Adrenal gland (tissue), 9 donors: ENCODE measurements at regions not wholly inside any gene's neighbourhood (a gene's known extent, or its start where the extent isn't known, plus 50 kb on each side); places are given as distances from the start of the nearest gene placed in this dataset.

Experiments
- DNase-seq, 7 donors: peaks; one replicate each; pipeline ENCODE4 v3.0.0-alpha.2; 2019 to 2020
- H3K27ac ChIP-seq, 5 donors: fragments of 200-600 bp; sonication (generic) in 4 of 5; 1 replicate in 3 of 5; 2 replicates in 2 of 5; pipeline versions ENCODE4 v1.5.1 to v1.8.0; 2016 to 2020; ENCODE audit warnings: mild to moderate bottlenecking in 1 of 5
- H3K27me3 ChIP-seq: fragments of 200-600 bp; 2 replicates; pipeline ENCODE4 v1.8.0; 2021
- H3K36me3 ChIP-seq, 2 donors: fragments of 200-600 bp; replicated peaks in 1 of 2; 1 replicate in 1 of 2; 2 replicates in 1 of 2; pipeline versions ENCODE4 v1.5.1 to v1.8.0; 2018 to 2022
- H3K4me1 ChIP-seq, 2 donors: fragments of 200-600 bp; replicated peaks in 1 of 2; 1 replicate in 1 of 2; 2 replicates in 1 of 2; pipeline versions ENCODE4 v1.5.1 to v1.8.0; 2018 to 2021
- H3K4me3 ChIP-seq, 4 donors: fragments of 200-600 bp; sonication (generic) in 3 of 4; one replicate each; pipeline ENCODE4 v1.5.1; 2016 to 2018
- H3K9me3 ChIP-seq, 3 donors: fragments of 200-600 bp; sonication (generic) in 1 of 3; replicated peaks in 1 of 3; 1 replicate in 2 of 3; 2 replicates in 1 of 3; pipeline versions ENCODE4 v1.5.1 to v1.8.0; 2016 to 2021
- POLR2A ChIP-seq, 2 donors: fragments of 450-650 bp; IDR thresholded peaks; one replicate each; pipeline ENCODE4 v1.6.1; 2017; ENCODE audit warnings: antibody characterized with exemption in 2 of 2, mild to moderate bottlenecking in 2 of 2, moderate library complexity in 1 of 2
- WGBS, 4 donors: extraction: QIAGEN DNeasy Blood & Tissue Kit in 2 of 4; methylation state at CpG; one replicate each; pipeline versions ENCODE4 v1.1.5 to v1.1.7; 2013 to 2017; 5-methylcytosine and 5-hydroxymethylcytosine counted together
- intact Hi-C, 2 donors: fragments of 100-400 bp; cut with DNase I; formaldehyde crosslinking; loops; one replicate each; pipeline versions ENCODE4 v1.14.1 to v1.15.0; 2022 to 2023
- TF ChIP-seq, protein P1 (sequence below), 6 experiments: fragments of 450-650 bp in 4 of 6; fragments of 200-600 bp in 2 of 6; sonication (generic) in 1 of 6; IDR thresholded peaks; 1 replicate in 5 of 6; 2 replicates in 1 of 6; pipeline versions ENCODE4 v1.5.1 to v1.8.0; 2016 to 2021; ENCODE audit warnings: antibody characterized with exemption in 6 of 6, mild to moderate bottlenecking in 2 of 6, moderate library complexity in 1 of 6
- donor health status: healthy with polysubstance abuse.
- donor health status: Bipolar disorder and iron deficiency.
- donor health status: DM: yes; HTN: yes; CAD: no.
- donor health status: DM: no; HTN: no; CAD: no.
- donor health status: DM: no; HTN: no; CAD: no.

DNA sequence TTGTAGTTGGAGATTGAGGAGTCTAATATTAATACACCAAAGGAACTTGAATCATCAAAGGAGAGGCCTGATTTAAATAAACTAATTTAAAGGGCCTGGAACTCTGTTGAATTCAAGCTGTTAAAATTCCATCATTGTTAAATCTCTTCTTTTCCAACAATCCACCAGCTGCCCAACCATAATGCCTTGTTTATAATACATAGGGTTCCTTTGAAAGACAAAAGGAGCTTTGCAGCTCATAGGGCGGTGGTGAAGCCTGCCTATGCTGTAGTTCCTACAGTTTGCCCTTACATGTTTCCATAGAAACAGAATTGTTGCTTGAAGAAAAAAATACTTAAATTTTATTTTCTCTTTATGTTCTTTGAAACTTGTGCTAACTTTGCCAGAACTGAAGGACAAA, 102.8 kb downstream of the GLUD2 start:
- no peak for TF ChIP-seq POLR2A (IDR thresholded peaks at IDR 0.05)
- TF ChIP-seq, protein P1, sequence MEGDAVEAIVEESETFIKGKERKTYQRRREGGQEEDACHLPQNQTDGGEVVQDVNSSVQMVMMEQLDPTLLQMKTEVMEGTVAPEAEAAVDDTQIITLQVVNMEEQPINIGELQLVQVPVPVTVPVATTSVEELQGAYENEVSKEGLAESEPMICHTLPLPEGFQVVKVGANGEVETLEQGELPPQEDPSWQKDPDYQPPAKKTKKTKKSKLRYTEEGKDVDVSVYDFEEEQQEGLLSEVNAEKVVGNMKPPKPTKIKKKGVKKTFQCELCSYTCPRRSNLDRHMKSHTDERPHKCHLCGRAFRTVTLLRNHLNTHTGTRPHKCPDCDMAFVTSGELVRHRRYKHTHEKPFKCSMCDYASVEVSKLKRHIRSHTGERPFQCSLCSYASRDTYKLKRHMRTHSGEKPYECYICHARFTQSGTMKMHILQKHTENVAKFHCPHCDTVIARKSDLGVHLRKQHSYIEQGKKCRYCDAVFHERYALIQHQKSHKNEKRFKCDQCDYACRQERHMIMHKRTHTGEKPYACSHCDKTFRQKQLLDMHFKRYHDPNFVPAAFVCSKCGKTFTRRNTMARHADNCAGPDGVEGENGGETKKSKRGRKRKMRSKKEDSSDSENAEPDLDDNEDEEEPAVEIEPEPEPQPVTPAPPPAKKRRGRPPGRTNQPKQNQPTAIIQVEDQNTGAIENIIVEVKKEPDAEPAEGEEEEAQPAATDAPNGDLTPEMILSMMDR (IDR thresholded peaks at IDR 0.05): no peak
- WGBS, 4 donors: 46 to 89% (median 72%) methylated on average over 1 of the region's 1 CpG
- intact Hi-C loops: no loop called here
- Histone ChIP-seq H3K36me3 (no peaks in the 10 kb centered on the region), H3K9me3 (no peaks in the 10 kb centered on the region), H3K4me1 (no peaks in the 10 kb centered on the region), H3K27me3 (no peaks in the 10 kb centered on the region), H3K4me3 (no peak overlapping the region), H3K27ac (no peak overlapping the region)
- no peak for DNase-seq

DNA sequence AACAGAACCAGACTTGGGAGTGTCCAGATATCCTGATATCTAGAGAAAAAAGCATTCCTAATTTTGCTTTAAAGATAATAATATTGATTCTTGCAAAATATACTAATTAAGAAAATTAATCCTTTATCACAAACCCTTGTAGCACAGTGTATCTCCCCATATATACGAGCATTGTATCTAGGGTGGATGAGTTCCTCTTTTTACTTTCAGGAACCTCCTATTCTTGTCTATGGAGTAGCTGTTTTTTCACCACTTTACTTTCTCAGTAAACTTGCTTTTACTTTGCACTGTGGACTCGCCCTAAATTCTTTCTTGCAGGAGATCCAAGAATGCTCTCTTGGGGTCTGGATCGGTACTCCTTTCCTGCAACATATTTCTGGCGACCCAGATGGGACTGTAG, 103.9 kb downstream of the GLUD2 start:
- intact Hi-C loops: no loop called here
- DNase-seq: no peak
- H3K9me3 ChIP-seq: no peaks in the 10 kb centered on the region
- no peaks in the 10 kb centered on the region for H3K27me3 ChIP-seq
- H3K27ac ChIP-seq: no peak overlapping the region
- no peaks in the 10 kb centered on the region for H3K36me3 ChIP-seq
- no peaks in the 10 kb centered on the region for H3K4me1 ChIP-seq
- no peak overlapping the region for H3K4me3 ChIP-seq
- TF ChIP-seq, protein P1 (IDR thresholded peaks at IDR 0.05): no peak
- TF ChIP-seq POLR2A (IDR thresholded peaks at IDR 0.05): no peak
- WGBS, 4 donors: 63 to 79% (median 65%) methylated on average over 4 of the region's 4 CpGs

DNA sequence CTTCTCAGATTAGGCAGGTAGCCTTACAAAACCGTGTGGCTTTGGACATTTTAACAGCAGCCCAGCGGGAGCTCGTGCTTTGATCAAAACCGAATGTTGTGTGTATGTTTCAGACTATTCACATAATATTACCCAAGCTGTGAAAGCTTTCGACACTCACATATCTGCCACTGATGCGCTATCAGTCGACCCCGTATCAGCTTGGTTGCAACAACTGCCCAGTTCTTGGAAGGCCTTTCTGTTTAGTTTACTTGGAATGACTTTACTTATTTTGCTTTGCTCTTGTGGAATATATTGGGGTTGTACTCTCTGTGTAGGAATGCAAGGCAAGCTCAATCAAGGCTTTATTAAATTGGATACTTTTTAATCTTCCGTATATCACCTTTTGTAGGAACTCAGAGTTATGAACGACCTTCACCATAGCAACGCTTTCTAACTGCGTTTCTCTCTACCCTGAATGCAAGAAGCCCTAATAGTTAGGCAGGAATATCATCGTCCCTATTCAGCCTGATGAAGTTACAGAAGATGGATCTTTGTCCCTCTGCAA, 107.5 kb downstream of the GLUD2 start:
- no peaks in the 10 kb centered on the region for H3K36me3 ChIP-seq
- no peak for TF ChIP-seq POLR2A (IDR thresholded peaks at IDR 0.05)
- TF ChIP-seq, protein P1 (IDR thresholded peaks at IDR 0.05): no peak
- 74 to 89% (median 82%) methylated on average over 11 to 13 of the region's 13 CpGs for WGBS, 4 donors
- intact Hi-C loops: no loop called here
- H3K4me1 ChIP-seq: no peaks in the 10 kb centered on the region
- no peaks in the 10 kb centered on the region for H3K9me3 ChIP-seq
- H3K27ac ChIP-seq: no peak overlapping the region
- DNase-seq: no peak
- H3K27me3 ChIP-seq: no peaks in the 10 kb centered on the region
- no peak overlapping the region for H3K4me3 ChIP-seq

DNA sequence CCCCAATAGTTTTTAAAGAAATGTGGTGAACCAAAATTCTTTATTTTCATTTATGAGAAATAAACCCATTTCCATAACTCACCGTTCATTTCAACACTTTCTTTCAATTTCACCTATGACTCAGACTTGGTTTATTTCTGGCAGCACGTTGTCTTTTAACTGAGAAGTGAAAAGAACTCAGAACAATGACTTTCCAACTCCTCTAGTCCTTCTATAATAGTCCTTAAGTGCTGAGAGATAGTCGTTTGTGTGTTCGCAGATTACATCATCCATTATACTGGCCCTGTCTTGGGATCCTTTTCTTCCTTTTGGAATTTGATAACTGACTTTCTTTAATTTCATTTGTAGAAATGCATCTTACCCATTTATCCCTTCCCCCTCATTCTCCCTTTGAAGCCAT, 113.6 kb downstream of the GLUD2 start:
- H3K36me3 ChIP-seq: no peaks in the 10 kb centered on the region
- no peak overlapping the region for H3K27ac ChIP-seq
- DNase-seq: no peak
- TF ChIP-seq, protein P1 (IDR thresholded peaks at IDR 0.05): no peak
- no peak for TF ChIP-seq POLR2A (IDR thresholded peaks at IDR 0.05)
- H3K4me1 ChIP-seq: no peaks in the 10 kb centered on the region
- intact Hi-C loops: no loop called here
- H3K4me3 ChIP-seq: no peak overlapping the region
- H3K27me3 ChIP-seq: no peaks in the 10 kb centered on the region
- H3K9me3 ChIP-seq: no peaks in the 10 kb centered on the region
- WGBS, 4 donors: 31 to 44% (median 34%) methylated on average over 4 of the region's 4 CpGs
